Dedifferentiated amniotic fluid mesenchymal stem cell (primary cell): ENCODE measurements at regions not wholly inside any gene's neighbourhood (a gene's known extent, or its start where the extent isn't known, plus 50 kb on each side); places are given as distances from the start of the nearest gene placed in this dataset.
"Not testable (repeated sequence)": the region's sequence is repeated elsewhere in the genome, so short reads cannot be mapped to it uniquely, and the experiment has no call there.

ENCODE experiments used
- DNase-seq: peaks from one replicate; pipeline ENCODE4 v3.0.0-alpha.2; 2016; ENCODE audit errors: extremely low spot score

DNA sequence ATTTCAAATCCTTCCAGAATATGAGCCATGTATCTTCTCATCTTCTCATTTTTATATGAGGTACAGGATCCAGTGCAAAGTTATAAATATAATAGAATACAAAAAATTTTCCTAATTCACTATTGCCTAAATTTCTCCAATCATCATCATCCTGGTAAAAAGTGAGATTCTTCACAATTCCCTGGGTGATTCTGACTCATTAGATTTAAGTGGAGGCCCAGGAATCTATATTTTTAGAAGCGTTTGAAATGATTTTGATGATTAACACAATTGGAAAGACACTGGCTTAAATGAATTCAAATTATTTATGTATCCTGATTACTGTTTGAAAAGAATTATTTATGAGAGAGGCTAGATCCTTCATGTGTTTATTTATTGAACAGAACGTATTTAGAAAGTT lies 380.3 kb upstream of the PDE3A start:
- DNase-seq = no peak

DNA sequence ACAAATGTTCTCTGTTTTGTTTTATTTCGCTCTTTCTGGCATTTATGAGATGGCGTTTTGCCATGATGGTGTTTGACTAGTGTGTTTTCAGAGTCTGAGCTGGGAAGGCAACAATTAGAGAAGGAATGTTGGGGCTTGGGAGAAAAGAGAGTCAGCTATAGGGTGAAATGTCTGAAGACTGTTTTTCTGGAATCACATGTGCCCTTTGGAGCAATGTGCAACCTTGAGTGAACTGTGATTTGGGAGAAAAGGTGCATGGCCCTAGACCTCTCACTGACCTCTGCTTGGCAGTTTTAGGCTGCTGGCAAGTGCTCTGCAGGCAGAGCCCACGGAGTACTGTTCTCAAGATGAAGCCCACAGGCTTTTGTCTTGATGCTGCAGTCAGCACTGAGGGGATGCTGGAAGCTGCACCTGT lies 379.9 kb upstream of the PDE3A start:
- no peak for DNase-seq

DNA sequence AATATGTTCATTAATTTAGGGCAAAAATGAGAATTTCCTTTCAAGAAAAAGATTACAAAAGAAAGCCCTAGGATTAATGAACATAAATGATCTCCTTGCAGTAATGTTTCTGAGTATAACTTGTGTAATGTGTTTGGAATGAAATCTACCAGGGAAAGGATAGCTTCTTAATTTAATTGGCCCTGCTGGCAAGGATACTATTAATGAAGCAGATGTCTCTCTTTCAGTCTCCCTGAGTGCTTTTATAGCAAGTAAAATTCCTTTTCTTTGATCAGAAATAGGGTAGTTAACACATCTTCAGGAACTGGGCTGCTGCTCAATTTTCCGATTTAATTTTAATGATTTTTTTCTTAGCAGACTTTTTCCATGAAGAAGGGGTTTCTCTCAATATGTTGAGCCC lies 379.4 kb upstream of the PDE3A start:
- DNase-seq = no peak

DNA sequence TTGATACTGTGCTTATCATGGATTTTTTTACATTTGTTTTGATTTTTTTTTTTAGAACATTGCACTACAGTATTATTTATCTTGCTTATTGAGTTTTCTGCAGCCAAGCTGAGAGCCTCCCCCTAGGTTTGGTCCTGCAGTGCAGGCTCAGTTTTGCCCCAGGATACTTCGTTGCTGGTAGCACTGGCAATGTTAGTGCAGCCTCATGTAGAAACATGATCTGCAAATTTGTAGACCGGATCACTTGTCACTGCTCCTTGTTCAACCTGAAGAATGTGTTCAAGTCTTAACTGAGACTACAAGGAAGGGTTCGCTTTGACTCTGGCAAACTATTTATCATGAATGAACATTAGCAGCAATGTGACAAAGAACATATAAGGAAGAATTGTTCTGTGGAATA lies 377.2 kb upstream of the PDE3A start:
- no peak for DNase-seq

DNA sequence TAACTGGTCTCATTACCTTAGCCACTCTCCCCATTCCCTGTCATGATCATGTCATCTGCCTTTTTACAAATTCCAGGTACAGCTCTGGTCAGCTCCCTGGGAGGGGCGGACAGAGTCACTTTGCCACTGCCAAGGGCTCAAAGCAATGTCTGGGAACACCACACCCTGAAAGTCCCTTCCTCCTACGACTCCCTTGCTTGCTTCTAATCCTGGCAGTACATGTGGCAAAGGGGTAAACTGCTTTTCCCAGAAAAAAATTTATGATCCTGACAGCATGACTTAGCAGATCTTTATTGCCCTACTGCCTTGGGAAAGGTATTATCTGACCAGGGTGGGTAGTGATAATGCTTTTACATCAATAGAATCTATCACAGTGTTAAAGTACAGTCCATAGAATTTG lies 376.0 kb upstream of the PDE3A start:
- no peak for DNase-seq

DNA sequence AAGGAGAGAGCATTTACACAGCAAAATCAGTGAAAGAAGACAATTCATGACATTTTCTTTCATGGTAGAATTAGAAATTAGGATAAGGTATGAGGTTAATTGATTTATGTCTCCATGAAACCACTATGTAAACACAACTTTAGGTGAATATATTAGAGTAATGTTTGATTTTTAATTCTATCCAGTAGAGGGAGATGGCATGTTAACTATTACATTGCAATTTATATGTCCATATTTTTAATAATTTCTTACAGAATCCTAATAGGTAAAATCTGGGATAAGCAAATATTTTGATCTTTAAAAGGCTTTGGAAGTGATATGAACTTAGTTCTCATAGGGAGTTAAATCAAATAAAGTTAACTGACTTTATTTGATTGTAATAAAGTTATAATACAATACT lies 373.4 kb upstream of the PDE3A start:
- DNase-seq = no peak

DNA sequence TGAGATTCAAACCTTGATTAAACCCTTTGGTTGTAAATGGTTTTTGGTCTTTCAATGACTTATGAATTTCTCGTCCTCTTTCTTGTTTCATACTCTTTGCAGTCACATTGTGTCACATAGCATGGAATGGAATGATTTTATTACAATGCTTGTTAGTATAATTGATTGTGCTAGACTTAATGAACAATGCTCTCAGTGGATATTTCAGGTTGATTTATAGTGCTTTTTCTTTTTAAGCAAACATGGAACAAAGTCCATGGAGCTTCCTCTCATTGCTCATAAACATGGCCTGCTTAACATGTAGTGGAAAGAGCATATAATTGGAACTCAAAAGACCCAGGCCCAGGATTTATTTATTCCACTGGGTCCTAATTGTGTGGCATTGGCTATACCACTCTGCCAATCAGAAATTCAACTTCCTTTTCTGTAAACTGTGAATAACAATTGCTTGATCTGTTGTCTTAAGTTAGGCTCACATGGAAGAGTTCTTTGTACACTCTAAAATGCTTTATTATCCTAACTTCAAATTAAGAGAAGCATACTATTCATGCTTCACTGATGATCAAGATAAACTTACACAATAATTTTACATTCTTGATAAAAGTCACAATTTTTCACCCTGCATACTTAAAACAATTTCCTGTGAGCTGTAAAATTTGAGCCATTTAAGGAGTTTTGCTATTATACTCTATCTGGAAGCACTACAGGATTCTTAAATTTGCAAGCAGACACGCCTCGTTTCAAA lies 370.5 kb upstream of the PDE3A start:
- DNase-seq = no peak

DNA sequence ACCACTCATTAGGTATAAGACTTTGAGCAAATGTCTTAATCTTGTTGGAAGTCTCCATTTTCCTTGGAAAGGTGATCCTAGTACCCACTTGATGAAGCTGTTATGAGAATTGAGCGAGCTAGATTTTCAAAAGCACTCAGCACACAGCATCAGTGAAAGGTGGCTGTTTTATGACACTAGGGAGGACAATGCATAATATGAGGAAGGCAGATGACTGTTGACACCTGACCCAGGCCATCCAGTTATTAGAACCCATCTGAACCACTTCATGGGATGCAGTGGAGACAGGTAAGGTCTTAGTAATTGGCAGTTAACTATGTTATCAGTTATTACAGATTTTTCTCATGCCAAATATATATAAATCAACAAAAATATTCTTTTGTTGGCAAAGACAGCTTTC lies 369.9 kb upstream of the PDE3A start:
- no peak for DNase-seq

DNA sequence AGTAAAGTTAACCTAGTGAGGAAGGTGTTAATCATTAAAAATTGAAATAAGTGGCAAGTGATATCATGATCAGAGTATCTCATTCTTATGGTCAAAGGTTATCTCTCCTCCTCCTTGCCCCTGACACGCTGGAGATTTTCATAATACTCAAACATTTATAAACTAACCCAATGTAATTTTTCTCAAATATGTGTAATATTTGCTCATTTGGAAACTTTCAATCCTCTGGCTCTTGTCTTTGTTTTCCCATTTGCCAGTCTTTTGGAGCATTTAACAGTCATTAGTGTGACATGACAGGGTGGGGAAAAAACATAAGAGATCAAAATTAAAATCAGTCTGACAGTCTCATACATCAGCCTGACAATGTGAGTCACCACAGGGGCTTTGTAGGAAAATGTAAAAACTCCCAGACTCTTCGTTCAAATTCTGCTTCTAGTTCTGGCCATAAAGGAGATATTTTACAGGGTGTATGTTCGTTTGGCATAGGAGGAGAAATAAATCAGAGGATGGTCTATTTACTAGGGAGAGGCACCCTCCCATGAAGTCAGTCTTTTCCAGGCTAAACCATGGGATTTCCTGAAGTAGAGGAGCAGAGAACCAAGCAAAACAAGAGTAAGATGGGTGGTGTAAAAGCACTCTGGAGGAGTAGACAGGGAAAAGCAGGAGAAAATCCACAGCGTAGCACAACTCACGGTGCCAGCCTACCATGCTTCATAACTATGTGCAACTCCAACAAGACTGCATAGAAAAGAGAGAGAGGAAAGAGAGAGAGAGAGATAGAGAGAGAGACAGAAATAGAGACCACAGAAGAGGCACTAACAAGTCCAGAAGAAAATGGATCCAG lies 369.2 kb upstream of the PDE3A start:
- no peak for DNase-seq

DNA sequence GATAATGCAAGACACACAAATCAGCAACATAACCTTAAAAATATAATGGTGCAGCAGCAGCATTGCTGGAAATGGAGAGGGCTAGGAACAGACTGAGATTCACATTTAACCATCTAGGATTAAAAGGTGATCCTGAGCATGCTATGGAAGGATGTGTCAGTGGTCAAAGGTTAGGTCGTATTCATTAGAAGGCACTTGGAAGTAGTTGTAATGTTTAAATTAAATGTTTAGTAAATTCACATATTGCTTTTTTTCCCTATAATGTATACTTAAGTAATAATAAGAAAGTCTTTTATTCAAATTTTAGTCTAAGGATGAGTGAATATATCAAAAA lies 368.6 kb upstream of the PDE3A start:
- no peak for DNase-seq

DNA sequence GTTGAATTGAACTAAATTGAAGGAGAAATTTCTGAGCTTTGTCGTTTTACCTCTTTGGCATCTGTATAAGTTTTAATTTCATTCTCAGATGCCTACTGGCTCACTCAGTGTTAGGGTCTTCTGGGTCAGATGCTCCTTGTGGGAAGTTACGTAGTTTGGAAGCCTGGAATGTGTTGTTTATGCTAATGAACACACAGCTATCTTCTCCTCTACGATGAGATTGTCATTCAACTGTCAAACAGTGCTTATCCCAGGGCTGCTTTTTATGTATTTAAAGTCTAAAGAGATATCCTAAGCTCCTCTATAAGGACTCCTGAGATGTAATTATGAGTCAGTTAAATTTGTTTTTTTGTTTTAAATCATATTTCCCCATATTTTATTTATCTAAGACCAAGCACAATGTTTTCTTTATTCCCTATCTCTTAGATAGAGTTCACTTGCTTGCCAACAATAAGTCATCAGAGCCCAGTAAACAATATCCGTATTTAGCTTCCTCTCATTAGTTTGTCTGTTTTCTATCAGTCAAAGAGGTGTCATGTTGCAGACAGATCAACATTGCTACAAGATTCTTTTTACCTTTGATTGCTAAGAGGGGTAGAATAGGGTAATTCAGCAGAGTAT lies 368.0 kb upstream of the PDE3A start:
- no peak for DNase-seq

DNA sequence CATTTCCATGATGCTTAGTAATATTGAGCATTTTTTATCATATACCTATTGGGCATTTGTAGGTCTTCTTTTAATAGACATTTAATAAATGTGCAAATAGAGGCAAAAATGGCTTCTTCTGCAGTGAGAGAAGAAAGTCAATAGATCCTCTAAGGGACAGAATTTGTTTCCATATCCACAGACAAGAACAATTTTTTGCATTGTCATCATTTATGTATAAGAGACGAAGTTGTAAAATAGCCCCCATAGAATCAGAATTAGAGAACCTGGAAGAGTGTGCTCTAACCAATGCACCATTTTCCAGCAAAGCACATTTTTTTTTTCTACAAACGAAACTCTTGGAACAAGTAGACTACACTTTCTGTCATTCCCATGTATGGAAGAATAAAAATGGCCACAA lies 365.1 kb upstream of the PDE3A start:
- no peak for DNase-seq

DNA sequence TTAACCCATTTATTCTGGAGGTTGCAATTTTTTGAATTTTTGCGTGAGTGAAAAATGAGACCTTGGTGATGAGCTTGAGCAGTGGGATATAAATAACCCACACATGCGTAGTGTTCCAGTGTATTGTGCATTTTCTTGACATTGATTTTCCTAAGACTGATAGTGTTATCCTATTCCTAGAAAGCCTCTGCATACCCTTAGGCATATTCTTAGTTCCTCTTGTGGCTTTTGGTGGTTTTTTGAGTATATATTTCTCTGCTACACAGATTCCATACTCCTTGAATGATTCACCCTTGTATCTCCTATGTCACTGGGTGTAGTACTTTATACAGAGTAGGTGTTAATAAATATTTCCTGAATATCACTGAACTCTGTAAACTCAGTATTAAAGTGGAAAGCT lies 363.4 kb upstream of the PDE3A start:
- no peak for DNase-seq

DNA sequence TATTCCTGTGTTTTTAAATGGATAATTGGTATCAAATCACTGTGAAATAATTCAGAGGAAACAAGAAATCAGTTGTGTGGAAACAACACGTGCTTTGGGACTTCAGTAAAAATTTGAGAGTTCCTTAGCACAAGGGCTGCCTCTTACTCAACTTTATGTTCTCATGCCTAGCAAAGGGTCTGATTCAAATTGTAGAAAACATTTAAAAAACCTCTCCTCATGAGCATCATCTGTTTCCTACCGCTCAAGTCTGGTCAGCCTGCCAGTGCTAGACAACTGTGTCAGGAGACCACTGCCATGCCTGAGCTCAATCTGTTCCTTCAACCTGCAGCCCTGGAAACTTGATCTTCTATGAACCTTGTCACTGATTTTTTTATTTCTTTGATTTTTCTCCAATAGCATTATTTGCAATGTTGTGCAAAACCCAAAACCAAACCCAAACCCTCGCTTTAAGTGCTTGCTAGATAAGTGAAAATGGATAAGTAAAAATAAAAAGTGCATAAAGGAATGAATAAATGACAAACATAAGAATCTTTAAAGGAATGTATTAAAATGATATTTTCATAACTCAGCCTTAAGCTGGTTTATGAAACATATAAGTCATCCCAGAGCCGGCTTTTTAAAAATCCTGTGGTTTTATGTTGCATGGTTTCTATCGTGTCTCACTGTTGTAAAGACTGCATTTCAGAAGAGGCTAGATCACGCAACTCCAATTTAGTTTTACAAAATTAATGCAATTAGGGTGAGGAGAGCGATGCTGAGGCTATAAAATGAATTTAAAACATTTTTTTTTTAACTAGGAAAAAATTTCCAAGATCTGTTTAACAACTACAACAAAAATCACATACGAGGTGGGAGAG lies 361.2 kb upstream of the PDE3A start:
- DNase-seq = peak; percentile 89

DNA sequence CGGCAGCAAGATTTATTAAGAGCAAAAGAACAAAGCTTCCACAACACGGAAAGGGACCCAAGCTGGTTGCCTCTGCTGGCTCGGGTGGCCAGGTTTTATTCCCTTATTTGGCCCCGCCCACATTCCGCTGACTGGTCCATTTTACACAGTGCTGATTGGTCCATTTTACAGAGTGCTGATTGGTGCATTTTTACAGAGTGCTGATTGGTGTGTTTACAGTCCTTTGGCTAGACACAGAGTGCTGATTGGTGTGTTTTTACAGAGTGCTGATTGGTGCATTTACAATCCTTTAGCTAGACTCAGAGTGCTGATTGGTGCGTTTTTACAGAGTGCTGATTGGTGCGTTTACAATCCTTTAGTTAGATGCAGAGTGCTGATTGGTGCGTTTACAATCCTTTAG lies 358.4 kb upstream of the PDE3A start:
- DNase-seq = not testable (repeated sequence)

DNA sequence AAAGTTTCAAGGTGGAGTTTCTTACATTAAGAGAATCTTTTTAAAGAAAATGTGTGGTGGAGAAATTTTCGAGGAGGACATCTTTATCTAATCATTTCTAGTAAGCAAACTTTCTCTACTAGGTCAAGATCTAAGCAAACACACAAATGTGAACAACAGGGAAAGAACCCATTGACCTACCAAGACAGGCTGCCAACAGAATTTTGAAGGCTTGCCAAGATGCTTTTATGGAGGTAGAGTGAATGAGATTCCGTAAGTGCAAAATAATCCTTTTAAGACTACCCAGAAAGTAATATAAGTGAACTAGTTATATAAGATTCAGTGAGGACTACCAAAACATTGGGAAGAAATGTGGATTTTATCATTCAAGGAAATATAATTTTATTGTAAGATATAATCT lies 357.1 kb upstream of the PDE3A start:
- DNase-seq = no peak

DNA sequence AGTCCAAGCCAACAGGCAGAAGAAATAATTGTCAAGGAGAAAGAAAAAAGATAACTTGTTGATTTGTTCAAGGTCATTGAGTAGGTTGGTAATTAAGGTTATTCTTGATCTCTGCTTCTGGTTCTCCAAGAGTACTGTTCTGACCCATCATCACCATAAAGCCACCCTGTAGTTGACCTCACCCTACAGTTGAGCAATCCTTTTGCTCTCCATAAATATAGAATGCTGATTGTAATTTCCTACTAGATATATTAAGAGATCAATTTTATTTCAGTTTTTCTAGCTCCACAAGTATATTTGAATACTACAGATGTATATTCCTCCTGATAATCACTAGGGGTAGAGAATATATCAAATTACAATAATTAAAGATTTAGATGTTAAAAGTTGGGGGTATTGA lies 350.5 kb upstream of the PDE3A start:
- DNase-seq = no peak

DNA sequence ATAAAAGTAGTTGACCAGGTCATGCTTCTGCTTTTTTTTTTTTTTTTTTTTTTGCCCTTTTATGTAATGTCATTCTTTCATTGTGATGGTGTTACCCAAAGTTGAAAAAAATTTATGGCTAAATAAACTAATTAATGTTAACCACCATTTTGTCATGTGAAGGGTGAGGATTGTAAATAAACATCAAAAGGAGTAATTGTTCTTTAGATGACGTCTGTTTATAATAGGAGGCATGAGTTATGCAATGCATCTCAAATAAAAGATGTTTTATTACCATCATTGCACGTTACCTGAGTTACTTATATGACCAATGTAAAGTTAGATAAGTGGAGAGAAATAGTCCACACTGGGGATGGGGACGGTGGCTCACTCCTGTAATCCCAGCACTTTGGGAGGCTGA lies 349.9 kb upstream of the PDE3A start:
- DNase-seq = no peak

DNA sequence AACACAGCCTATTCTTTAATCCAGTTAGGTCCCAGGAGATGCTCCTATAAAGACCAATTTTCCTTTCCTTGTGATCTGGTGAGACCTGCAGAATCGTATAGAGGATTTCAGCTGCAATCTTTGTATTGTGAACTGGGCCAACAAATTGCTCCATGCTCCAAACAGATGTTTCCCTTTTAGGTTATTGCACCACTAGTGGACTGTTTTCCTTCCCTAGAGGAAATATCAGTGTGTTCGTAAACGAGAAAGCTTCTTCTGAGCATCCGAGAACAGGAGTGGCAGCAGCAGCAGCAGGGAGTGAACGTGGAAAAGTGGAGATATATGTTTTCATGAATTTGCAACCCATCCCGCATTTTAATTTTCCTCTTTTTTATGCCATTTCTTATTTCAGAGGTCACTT lies 344.1 kb upstream of the PDE3A start:
- DNase-seq = no peak

DNA sequence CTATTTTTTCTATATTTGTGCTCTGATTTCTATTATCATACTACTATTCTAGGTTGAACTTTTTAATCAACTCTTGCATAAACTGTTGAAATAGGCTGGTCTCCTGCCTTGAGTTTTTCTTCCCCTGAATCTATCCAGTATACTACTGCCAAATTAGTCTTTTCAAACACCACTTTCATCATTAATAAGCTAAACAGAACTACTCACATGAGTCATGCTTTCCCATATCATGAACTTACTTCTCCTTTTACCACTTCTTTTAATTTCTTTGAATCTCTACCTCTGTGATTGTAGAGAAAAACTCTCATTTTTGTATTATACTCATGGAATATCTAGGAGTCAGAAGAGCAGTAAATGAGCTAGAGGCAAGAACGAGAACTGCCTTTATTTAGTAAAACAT lies 340.3 kb upstream of the PDE3A start:
- DNase-seq = no peak

DNA sequence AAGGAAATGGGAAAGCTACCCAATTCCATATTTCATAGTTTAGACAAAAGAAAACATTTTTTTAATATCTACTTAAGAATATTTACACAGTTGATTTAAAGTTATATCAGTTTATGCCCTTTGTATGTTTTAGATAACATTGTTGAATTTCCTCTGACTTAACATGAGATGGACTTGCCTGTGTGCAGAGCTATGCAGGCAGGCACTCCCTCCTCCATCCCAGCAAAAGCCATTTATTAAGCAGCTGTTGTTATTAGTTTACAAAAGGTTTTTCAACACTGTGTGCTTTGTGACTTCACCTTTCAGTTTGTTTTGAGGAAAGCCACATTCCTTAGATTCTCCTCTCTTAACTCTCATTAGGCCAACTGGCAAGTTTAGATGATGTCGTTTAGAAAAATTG lies 337.5 kb upstream of the PDE3A start:
- DNase-seq = no peak

DNA sequence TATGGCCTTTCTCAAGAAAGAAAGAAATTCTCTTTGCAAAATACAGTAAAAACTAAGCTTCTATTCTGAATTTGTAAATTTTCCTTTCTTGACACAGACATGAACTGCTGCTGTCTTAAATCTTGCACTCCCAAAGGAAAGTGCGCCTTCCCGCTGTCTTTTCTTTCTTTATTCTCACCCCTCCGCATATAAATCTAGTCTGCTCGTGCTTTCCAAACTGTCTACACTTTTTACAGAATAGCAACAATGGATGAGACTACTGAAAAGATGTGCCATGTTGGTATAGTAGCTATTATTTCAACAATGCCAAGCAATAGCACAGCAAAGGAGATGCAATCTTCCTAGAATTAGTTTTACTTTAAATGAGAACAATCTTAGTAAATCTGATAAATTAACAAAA lies 328.8 kb upstream of the PDE3A start:
- no peak for DNase-seq
